Urinary bladder (tissue), 3 donors: ENCODE measurements at regions not wholly inside any gene's neighbourhood (a gene's known extent, or its start where the extent isn't known, plus 50 kb on each side); places are given as distances from the start of the nearest gene placed in this dataset.

ENCODE experiments used
- DNase-seq: peaks from one replicate; pipeline ENCODE4 v3.0.0-alpha.2; 2015; ENCODE audit errors: extremely low spot score
- H3K27ac ChIP-seq: one replicate; pipeline ENCODE4 v1.5.1; 2013; ENCODE audit warnings: low read depth, mild to moderate bottlenecking, moderate library complexity
- H3K36me3 ChIP-seq: one replicate; pipeline ENCODE4 v1.6.1; 2013; ENCODE audit warnings: mild to moderate bottlenecking, moderate library complexity; ENCODE audit not compliant: insufficient read depth
- H3K4me1 ChIP-seq: one replicate; pipeline ENCODE4 v1.6.1; 2013; ENCODE audit warnings: mild to moderate bottlenecking, moderate library complexity; ENCODE audit not compliant: insufficient read depth
- H3K4me3 ChIP-seq: one replicate; pipeline ENCODE4 v1.5.1; 2013; ENCODE audit warnings: low read depth, low read length
- WGBS: extraction: QIAGEN DNeasy Blood & Tissue Kit; methylation state at CpG from one replicate; pipeline ENCODE4 v1.1.7; 2013; 5-methylcytosine and 5-hydroxymethylcytosine counted together
- donor health status: healthy with polysubstance abuse.
- donor health status: healthy.

GRCh38 chr14:65906948-65907347 lies 494.4 kb downstream of the FUT8 start:
- no peaks in the 10 kb centered on the region for H3K4me1 ChIP-seq
- WGBS: 91% methylated on average over 2 of the region's 2 CpGs
- H3K27ac ChIP-seq: no peak overlapping the region
- H3K36me3 ChIP-seq: no peaks in the 10 kb centered on the region
- DNase-seq: no peak
- no peak overlapping the region for H3K4me3 ChIP-seq

GRCh38 chr14:65910108-65910786 lies 497.7 kb downstream of the FUT8 start:
- no peak overlapping the region for H3K4me3 ChIP-seq
- no peak for DNase-seq
- no peak overlapping the region for H3K27ac ChIP-seq
- no peaks in the 10 kb centered on the region for H3K4me1 ChIP-seq
- H3K36me3 ChIP-seq: no peaks in the 10 kb centered on the region
- 51% methylated on average over 4 of the region's 4 CpGs for WGBS

GRCh38 chr14:65915125-65915524 lies 502.6 kb downstream of the FUT8 start:
- no peak overlapping the region for H3K4me3 ChIP-seq
- H3K4me1 ChIP-seq: no peaks in the 10 kb centered on the region
- no peaks in the 10 kb centered on the region for H3K36me3 ChIP-seq
- no peak for DNase-seq
- no peak overlapping the region for H3K27ac ChIP-seq

GRCh38 chr14:65916055-65916454 lies 503.5 kb downstream of the FUT8 start:
- no peak overlapping the region for H3K4me3 ChIP-seq
- H3K36me3 ChIP-seq: no peaks in the 10 kb centered on the region
- no peak overlapping the region for H3K27ac ChIP-seq
- 89% methylated on average over 2 of the region's 2 CpGs for WGBS
- DNase-seq: no peak
- H3K4me1 ChIP-seq: no peaks in the 10 kb centered on the region

- Histone ChIP-seq H3K36me3 (no peaks in the 10 kb centered on the region), H3K4me3 (no peak overlapping the region), H3K27ac (no peak overlapping the region), H3K4me1 (no peaks in the 10 kb centered on the region)
- 65% methylated on average over 2 of the region's 2 CpGs for WGBS
- DNase-seq: no peak
Measured at GRCh38 chr14:65920996-65921395, 508.5 kb downstream of the FUT8 start.

- H3K4me3 ChIP-seq: no peak overlapping the region
- H3K4me1 ChIP-seq: no peaks in the 10 kb centered on the region
- 80% methylated on average over 3 of the region's 3 CpGs for WGBS
- H3K36me3 ChIP-seq: no peaks in the 10 kb centered on the region
- no peak for DNase-seq
- no peak overlapping the region for H3K27ac ChIP-seq
Measured at GRCh38 chr14:65922142-65922541, 509.6 kb downstream of the FUT8 start.

GRCh38 chr14:65926504-65926903 lies 514.0 kb downstream of the FUT8 start:
- no peak overlapping the region for H3K4me3 ChIP-seq
- H3K4me1 ChIP-seq: no peaks in the 10 kb centered on the region
- no peak overlapping the region for H3K27ac ChIP-seq
- WGBS: 59% methylated on average over 6 of the region's 6 CpGs
- no peaks in the 10 kb centered on the region for H3K36me3 ChIP-seq
- no peak for DNase-seq

GRCh38 chr14:65926935-65927700 lies 514.6 kb downstream of the FUT8 start:
- Histone ChIP-seq H3K4me3 (no peak overlapping the region), H3K27ac (no peak overlapping the region), H3K36me3 (no peaks in the 10 kb centered on the region), H3K4me1 (no peaks in the 10 kb centered on the region)
- DNase-seq: no peak
- 73% methylated on average over 7 of the region's 7 CpGs for WGBS

- H3K27ac ChIP-seq: no peak overlapping the region
- no peak for DNase-seq
- H3K4me3 ChIP-seq: no peak overlapping the region
- no peaks in the 10 kb centered on the region for H3K4me1 ChIP-seq
- WGBS: 48% methylated on average over 9 of the region's 9 CpGs
- no peaks in the 10 kb centered on the region for H3K36me3 ChIP-seq
Measured at GRCh38 chr14:65927931-65928356, 515.4 kb downstream of the FUT8 start.

GRCh38 chr14:65928995-65929394 lies 516.5 kb downstream of the FUT8 start:
- no peak for DNase-seq
- 96% methylated on average over 3 of the region's 3 CpGs for WGBS
- Histone ChIP-seq H3K4me1 (no peaks in the 10 kb centered on the region), H3K36me3 (no peaks in the 10 kb centered on the region), H3K4me3 (no peak overlapping the region), H3K27ac (no peak overlapping the region)

- Histone ChIP-seq H3K36me3 (no peaks in the 10 kb centered on the region), H3K4me1 (no peaks in the 10 kb centered on the region), H3K4me3 (no peak overlapping the region), H3K27ac (no peak overlapping the region)
- no peak for DNase-seq
- 66% methylated on average over 4 of the region's 4 CpGs for WGBS
Measured at GRCh38 chr14:65933400-65934069, 521.0 kb downstream of the FUT8 start.

- H3K4me1 ChIP-seq: no peaks in the 10 kb centered on the region
- no peak for DNase-seq
Measured at GRCh38 chr14:65934070-65934435, 521.5 kb downstream of the FUT8 start.

GRCh38 chr14:65936342-65936975 lies 523.9 kb downstream of the FUT8 start:
- no peaks in the 10 kb centered on the region for H3K4me1 ChIP-seq
- H3K27ac ChIP-seq: no peak overlapping the region
- DNase-seq: no peak
- WGBS: 56% methylated on average over 3 of the region's 3 CpGs
- H3K4me3 ChIP-seq: no peak overlapping the region
- no peaks in the 10 kb centered on the region for H3K36me3 ChIP-seq

More at GRCh38 chr14:65934070-65934435, 521.5 kb downstream of the FUT8 start:
- H3K27ac ChIP-seq: no peak overlapping the region
- 79% methylated on average over 5 of the region's 5 CpGs for WGBS
- no peaks in the 10 kb centered on the region for H3K36me3 ChIP-seq
- H3K4me3 ChIP-seq: no peak overlapping the region
